HepG2 (cell line): ENCODE measurements at regions not wholly inside any gene's neighbourhood (a gene's known extent, or its start where the extent isn't known, plus 50 kb on each side); places are given as distances from the start of the nearest gene placed in this dataset.

Experiments used
- ATAC-seq: fragments of 200-7000 bp; cut with Tn5 transposase; 3 replicates; pipeline ENCODE4 v1.9.1; 2020; ENCODE audit warnings: mild to moderate bottlenecking, moderate library complexity
- BruUV-seq: library from RNA; stranded (reverse); fragments of 400-500 nt; replicated peaks from 2 replicates; lab custom pipeline; 2021; lab: Mats Ljungman, UMichigan
- CTCF ChIA-PET: fragments of 300-600 bp; formaldehyde crosslinking; extraction: SDS; loops from one replicate; lab custom pipeline; 2021; ENCODE audit warnings: low total read pairs, inconsistent platforms, low intra/inter-chr PET ratio; lab: Yijun Ruan, JAX
- POLR2A ChIA-PET: fragments of 350-600 bp; sonication (Branson Sonifier 250); formaldehyde crosslinking; loops from one replicate; lab custom pipeline; 2020; ENCODE audit warnings: antibody characterized with exemption, inconsistent platforms; lab: Yijun Ruan, JAX
- DNase-seq: peaks from one replicate; pipeline ENCODE4 v3.0.0-alpha.2; 2015; ENCODE audit warnings: low spot score
- FAIRE-seq: peaks from 3 replicates; lab custom pipeline; 2011; peaks lifted over from hg19 to GRCh38; lab: Jason Lieb, UNC
- H2AFZ ChIP-seq: one replicate; pipeline ENCODE4 v1.6.1; 2011; ENCODE audit warnings: low read length, inconsistent platforms
- H3K27ac ChIP-seq: fragments of 300-600 bp; 3 replicates; pipeline ENCODE4 v1.8.0; 2011; ENCODE audit warnings: mixed run types, mild to moderate bottlenecking, mixed read lengths, low read length, inconsistent platforms; ENCODE audit not compliant: insufficient read depth; ENCODE audit errors: extremely low read length
- H3K27me3 ChIP-seq, 2 experiments: fragments of 200-600 bp in 1 of 2; 2 replicates in 1 of 2; 3 replicates in 1 of 2; pipeline versions ENCODE4 v1.6.0 to v1.8.0; 2011; ENCODE audit warnings: low read length in 2 of 2, mild to moderate bottlenecking in 2 of 2, moderate library complexity in 2 of 2, inconsistent platforms in 1 of 2; ENCODE audit not compliant: insufficient read depth in 2 of 2, control insufficient read depth in 1 of 2
- H3K36me3 ChIP-seq, 2 experiments: fragments of 200-600 bp in 1 of 2; replicated peaks in 1 of 2; 2 replicates in 1 of 2; 3 replicates in 1 of 2; pipeline versions ENCODE4 v1.5.1 to v1.8.0; 2011; ENCODE audit warnings: low read length in 2 of 2, inconsistent platforms in 1 of 2; ENCODE audit not compliant: insufficient read depth in 2 of 2, control insufficient read depth in 1 of 2
- H3K4me1 ChIP-seq: 2 replicates; pipeline ENCODE4 v1.5.1; 2012; ENCODE audit warnings: low read length, inconsistent platforms; ENCODE audit not compliant: insufficient read depth
- H3K4me2 ChIP-seq: 2 replicates; pipeline ENCODE4 v1.6.0; 2011; ENCODE audit warnings: low read depth, low read length, inconsistent platforms
- H3K4me3 ChIP-seq, 3 experiments: fragments of 200-600 bp in 1 of 3; sonication (generic), shearing (Covaris generic) in 1 of 3; replicated peaks in 1 of 3; 2 replicates each; pipeline ENCODE4 v1.5.1; 2011 to 2016; ENCODE audit warnings: low read length in 3 of 3, inconsistent platforms in 2 of 3, low read depth in 2 of 3, mild to moderate bottlenecking in 2 of 3, control low read depth in 1 of 3, mixed read lengths in 1 of 3; ENCODE audit not compliant: insufficient read depth in 1 of 3
- H3K79me2 ChIP-seq: one replicate; pipeline ENCODE4 v1.6.1; 2011; ENCODE audit warnings: low read length, inconsistent platforms; ENCODE audit not compliant: insufficient read depth
- H3K9ac ChIP-seq: 2 replicates; pipeline ENCODE4 v1.6.0; 2011; ENCODE audit warnings: mild to moderate bottlenecking, low read depth, low read length, inconsistent platforms; ENCODE audit not compliant: insufficient read depth
- H3K9me3 ChIP-seq: 2 replicates; pipeline ENCODE4 v1.5.1; 2012; ENCODE audit warnings: mild to moderate bottlenecking, low read length
- H4K20me1 ChIP-seq: 2 replicates; pipeline ENCODE4 v1.6.0; 2011; ENCODE audit warnings: inconsistent platforms, mild to moderate bottlenecking, low read length, moderate library complexity; ENCODE audit not compliant: insufficient read depth
- AFF4 ChIP-seq: sonication (generic); formaldehyde crosslinking; IDR thresholded peaks from 2 replicates; pipeline ENCODE4 v1.4.0; 2020; ENCODE audit warnings: missing genetic modification reagents
- CERS6 ChIP-seq: sonication (generic); formaldehyde crosslinking; IDR thresholded peaks from 2 replicates; pipeline ENCODE4 v1.5.0; 2020; ENCODE audit warnings: missing genetic modification reagents
- KDM1A ChIP-seq: IDR thresholded peaks from 2 replicates; pipeline ENCODE4 v1.6.1; 2016; ENCODE audit warnings: missing compliant biosample characterization
- MEF2D ChIP-seq: sonication (generic); formaldehyde crosslinking; IDR thresholded peaks from 2 replicates; pipeline ENCODE4 v1.5.1; 2020; ENCODE audit warnings: mild to moderate bottlenecking, missing genetic modification reagents
- MEIS2 ChIP-seq: sonication (generic); formaldehyde crosslinking; IDR thresholded peaks from 2 replicates; pipeline ENCODE4 v1.9.0; 2021; ENCODE audit warnings: mild to moderate bottlenecking, missing genetic modification reagents
- PHF5A ChIP-seq: IDR thresholded peaks from one replicate; pipeline ENCODE4 v1.6.1; 2018; ENCODE audit warnings: low read depth, missing genetic modification reagents; ENCODE audit not compliant: unreplicated experiment
- RARA ChIP-seq: IDR thresholded peaks from 2 replicates; pipeline ENCODE4 v1.6.1; 2016; ENCODE audit warnings: missing genetic modification reagents, missing compliant biosample characterization
- SETDB1 ChIP-seq: sonication (generic); formaldehyde crosslinking; IDR thresholded peaks from 2 replicates; pipeline ENCODE4 v1.5.1; 2020; ENCODE audit warnings: missing genetic modification reagents, mild to moderate bottlenecking, borderline replicate concordance
- SIN3B ChIP-seq: fragments of 150-350 bp; IDR thresholded peaks from 2 replicates; pipeline ENCODE4 v1.6.1; 2014; ENCODE audit warnings: low read length
- SMYD3 ChIP-seq: sonication (generic); formaldehyde crosslinking; IDR thresholded peaks from 2 replicates; pipeline ENCODE4 v1.8.1; 2023; ENCODE audit warnings: mild to moderate bottlenecking, missing genetic modification reagents
- SRY ChIP-seq: sonication (generic); formaldehyde crosslinking; IDR thresholded peaks from 2 replicates; pipeline ENCODE4 v1.8.0; 2022; ENCODE audit warnings: mild to moderate bottlenecking, missing genetic modification reagents
- TBX2 ChIP-seq: sonication (generic); formaldehyde crosslinking; IDR thresholded peaks from 2 replicates; pipeline ENCODE4 v1.5.0; 2020; ENCODE audit warnings: missing genetic modification reagents, mild to moderate bottlenecking, borderline replicate concordance
- YY1 ChIP-seq: IDR thresholded peaks from 2 replicates; pipeline ENCODE4 v1.6.1; 2011; ENCODE audit warnings: low read length, low read depth, moderate library complexity, mild to moderate bottlenecking; ENCODE audit not compliant: insufficient read depth, insufficient replicate concordance
- ZNF772 ChIP-seq: sonication (generic); formaldehyde crosslinking; IDR thresholded peaks from 2 replicates; pipeline ENCODE4 v1.5.0; 2020; ENCODE audit warnings: mild to moderate bottlenecking, missing genetic modification reagents
- ZNF83 ChIP-seq: sonication (generic); formaldehyde crosslinking; IDR thresholded peaks from 2 replicates; pipeline ENCODE4 v1.4.0; 2020; ENCODE audit warnings: missing genetic modification reagents, mild to moderate bottlenecking, borderline replicate concordance
- ZSCAN31 ChIP-seq: sonication (generic); formaldehyde crosslinking; IDR thresholded peaks from 2 replicates; pipeline ENCODE4 v1.5.0; 2020; ENCODE audit warnings: low read depth, mild to moderate bottlenecking, missing genetic modification reagents
- WGBS: methylation state at CpG from one replicate; pipeline ENCODE4 v1.1.6; 2017; ENCODE audit warnings: low lambda C conversion rate; 5-methylcytosine and 5-hydroxymethylcytosine counted together
- in situ Hi-C: cut with HindIII; loops from 2 replicates; pipeline ENCODE4 v1.10.0; 2017; ENCODE audit warnings: low pct_unique_long_range_greater_than_20kb; ENCODE audit not compliant: extremely low pct_ligation_motif_present
- intact Hi-C: fragments of 100-400 bp; cut with micrococcal nuclease; formaldehyde crosslinking; loops from one replicate; pipeline ENCODE4 v1.10.0; 2022; ENCODE audit not compliant: unreplicated experiment

- Histone ChIP-seq H2AFZ (no peak overlapping the region), H3K9ac (no peak overlapping the region), H3K4me1 (no peaks in the 10 kb centered on the region), H3K36me3 (no peaks in the 10 kb centered on the region), H3K4me2 (no peak overlapping the region), H3K4me3 (no peak overlapping the region), H3K27ac (no peak overlapping the region), H3K79me2 (no peaks in the 10 kb centered on the region), H4K20me1 (no peaks in the 10 kb centered on the region), H3K9me3 (peaks cover 28% of the 10 kb centered on the region), H3K27me3 (no peaks in the 10 kb centered on the region; a peak in 1 of 5 replicates)
- FAIRE-seq: no peak
- DNase-seq: no peak
- POLR2A ChIA-PET: no interaction called here
- BruUV-seq: no TSS peak
- in situ Hi-C loops (no loop called here), intact Hi-C loops (no loop called here)
- ATAC-seq: no peak
- TF ChIP-seq ZSCAN31 (CRISPR knock-in tag) (no peak), MEIS2 (CRISPR knock-in tag) (no peak), SIN3B (no peak), YY1 (no peak), TBX2 (no peak), KDM1A (CRISPR knock-in tag) (no peak), PHF5A (CRISPR knock-in tag) (no peak), SRY (CRISPR knock-in tag) (no peak), SMYD3 (CRISPR knock-in tag) (no peak), CERS6 (no peak), ZNF83 (no peak)
- CTCF ChIA-PET: no interaction called here
Measured at GRCh38 chr13:105116966-105117365, 1418.5 kb downstream of the EFNB2 start.

DNA sequence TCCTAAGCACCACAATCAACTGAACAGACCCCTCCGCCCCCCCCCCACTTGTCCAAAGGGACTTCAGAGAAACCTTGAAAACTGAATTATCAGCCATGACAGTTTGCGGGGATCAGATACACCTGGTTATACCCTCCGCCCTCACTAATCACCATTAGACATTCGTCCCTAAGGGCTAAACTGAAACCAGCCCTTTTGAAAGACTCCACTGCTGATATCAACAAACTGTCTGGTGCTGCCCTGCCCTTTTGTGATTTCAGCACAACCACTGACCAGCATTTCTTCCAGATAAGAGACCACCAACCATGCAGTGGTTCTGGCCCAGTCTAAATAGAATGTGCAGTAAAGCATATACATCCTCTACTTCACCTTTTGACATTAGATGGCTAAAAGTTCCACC lies 1422.9 kb downstream of the EFNB2 start:
- H3K27me3 ChIP-seq: no peaks in the 10 kb centered on the region; a peak in 1 of 5 replicates
- no TSS peak for BruUV-seq
- H3K36me3 ChIP-seq: no peaks in the 10 kb centered on the region
- no peak for FAIRE-seq
- peaks cover 23% of the 10 kb centered on the region for H3K9me3 ChIP-seq
- CTCF ChIA-PET: no interaction called here
- no peak for TF ChIP-seq RARA
- TF ChIP-seq ZNF772 (CRISPR knock-in tag): no peak
- no peak for TF ChIP-seq AFF4 (CRISPR knock-in tag)
- TF ChIP-seq MEF2D: no peak
- TF ChIP-seq SETDB1 (CRISPR knock-in tag): no peak
- in situ Hi-C loops: no loop called here
- no peak for DNase-seq
- no peak overlapping the region for H2AFZ ChIP-seq
- H3K4me1 ChIP-seq: no peaks in the 10 kb centered on the region
- no peak overlapping the region for H3K9ac ChIP-seq
- ATAC-seq: no peak
- no peaks in the 10 kb centered on the region for H3K79me2 ChIP-seq
- H4K20me1 ChIP-seq: no peaks in the 10 kb centered on the region
- H3K27ac ChIP-seq: no peak overlapping the region
- POLR2A ChIA-PET: no interaction called here
- H3K4me2 ChIP-seq: no peak overlapping the region
- H3K4me3 ChIP-seq: no peak overlapping the region
- 47% methylated on average over 4 of the region's 4 CpGs for WGBS
- intact Hi-C loops: no loop called here
